HG03575 (cell line): ENCODE measurements at regions not wholly inside any gene's neighbourhood (a gene's known extent, or its start where the extent isn't known, plus 50 kb on each side); places are given as distances from the start of the nearest gene placed in this dataset.
"Not testable (repeated sequence)": the region's sequence is repeated elsewhere in the genome, so short reads cannot be mapped to it uniquely, and the experiment has no call there.

Experiments used
- ATAC-seq: cut with Tn5 transposase; IDR thresholded peaks from one replicate; pipeline ENCODE4 v1.9.1; 2021; ENCODE audit not compliant: unreplicated experiment, insufficient number of reproducible peaks, low FRiP score; ENCODE audit errors: extremely low read depth

- no peak for ATAC-seq
Measured at GRCh38 chr5:111929867-111930266, 172.9 kb upstream of the NREP start.

DNA sequence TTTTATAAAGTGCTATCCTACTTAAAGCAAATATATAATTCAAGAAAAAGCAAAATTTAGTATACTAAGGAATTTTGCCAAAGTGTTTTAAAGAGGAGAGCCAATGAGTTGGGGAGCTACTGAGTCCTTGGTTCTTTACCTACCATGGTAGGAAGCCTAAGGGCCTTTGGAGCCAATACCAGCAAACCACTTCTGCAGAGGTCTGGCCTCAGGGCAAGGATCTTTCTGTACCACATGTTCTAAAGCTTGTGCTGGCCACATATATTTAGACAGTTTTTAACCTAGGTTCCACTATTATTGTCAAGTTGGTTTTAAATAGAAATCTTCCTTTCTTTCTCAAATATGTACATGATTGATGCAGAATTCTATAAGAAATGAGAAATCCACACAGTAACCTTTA lies 172.3 kb upstream of the NREP start:
- ATAC-seq: no peak

GRCh38 chr5:111928511-111928910 lies 171.5 kb upstream of the NREP start:
- ATAC-seq: no peak

GRCh38 chr5:111927191-111927590 lies 170.2 kb upstream of the NREP start:
- no peak for ATAC-seq

- ATAC-seq: no peak
Measured at GRCh38 chr5:111926026-111926425, 169.0 kb upstream of the NREP start.

GRCh38 chr5:111922344-111922743 lies 165.3 kb upstream of the NREP start:
- ATAC-seq: no peak

DNA sequence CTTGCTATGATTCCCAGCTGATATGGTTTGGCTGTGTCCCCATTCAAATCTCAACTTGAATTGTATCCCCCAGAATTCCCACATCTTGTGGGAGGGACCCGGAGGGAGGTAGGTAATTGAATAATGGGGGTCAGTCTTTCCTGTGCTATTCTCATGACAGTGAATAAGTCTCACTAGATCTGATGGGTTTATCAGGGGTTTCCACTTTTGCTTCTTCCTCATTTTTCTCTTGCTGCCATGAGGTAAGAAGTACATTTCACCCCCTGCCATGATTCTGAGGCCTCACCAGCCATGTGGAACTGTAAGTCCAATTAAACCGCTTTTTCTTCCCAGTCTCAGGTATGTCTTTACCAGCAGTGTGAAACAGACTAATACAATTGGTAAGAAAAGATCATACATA lies 164.7 kb upstream of the NREP start:
- ATAC-seq: not testable (repeated sequence)

- no peak for ATAC-seq
Measured at GRCh38 chr5:111914966-111915636, 158.1 kb upstream of the NREP start.

GRCh38 chr5:111902436-111902835 lies 145.4 kb upstream of the NREP start:
- ATAC-seq: no peak

DNA sequence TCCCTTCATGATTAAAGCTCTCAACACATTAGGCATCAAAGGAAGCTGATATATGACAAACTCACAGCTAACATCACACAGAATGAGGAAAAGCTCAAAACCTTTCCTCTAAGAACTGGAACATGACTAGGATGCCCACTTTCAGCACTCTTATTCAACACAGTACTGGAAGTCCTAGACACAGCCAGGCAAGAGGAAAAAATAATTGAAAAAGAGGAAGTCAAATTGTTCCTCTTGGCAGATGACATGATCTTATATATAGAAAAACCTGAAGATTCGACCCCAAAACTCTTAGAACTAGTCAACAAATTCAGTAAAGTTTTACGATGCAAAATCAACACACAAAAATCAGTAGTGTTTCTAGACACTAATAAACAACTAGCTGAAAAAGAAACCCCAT lies 144.3 kb upstream of the NREP start:
- no peak for ATAC-seq

DNA sequence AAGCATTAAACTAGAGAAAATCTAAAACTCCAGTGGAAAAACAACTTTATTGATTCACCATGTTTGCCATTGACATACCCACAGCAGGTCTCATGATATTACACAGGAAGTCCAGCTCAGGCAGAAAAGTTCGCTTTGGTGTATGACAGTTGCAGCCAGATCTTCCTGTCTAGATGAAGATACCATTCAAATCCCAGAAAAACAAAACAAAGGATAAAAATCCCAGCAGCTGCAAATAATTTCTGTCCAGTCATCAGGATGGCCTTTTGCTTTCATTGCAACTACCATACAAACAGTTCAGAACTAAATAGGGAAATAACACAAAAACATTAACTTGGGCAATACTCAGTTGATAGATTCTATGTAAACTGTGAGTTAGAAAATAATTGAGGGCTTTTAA lies 136.0 kb upstream of the NREP start:
- ATAC-seq: no peak

- ATAC-seq: no peak
Measured at GRCh38 chr5:111887706-111888105, 130.7 kb upstream of the NREP start.

DNA sequence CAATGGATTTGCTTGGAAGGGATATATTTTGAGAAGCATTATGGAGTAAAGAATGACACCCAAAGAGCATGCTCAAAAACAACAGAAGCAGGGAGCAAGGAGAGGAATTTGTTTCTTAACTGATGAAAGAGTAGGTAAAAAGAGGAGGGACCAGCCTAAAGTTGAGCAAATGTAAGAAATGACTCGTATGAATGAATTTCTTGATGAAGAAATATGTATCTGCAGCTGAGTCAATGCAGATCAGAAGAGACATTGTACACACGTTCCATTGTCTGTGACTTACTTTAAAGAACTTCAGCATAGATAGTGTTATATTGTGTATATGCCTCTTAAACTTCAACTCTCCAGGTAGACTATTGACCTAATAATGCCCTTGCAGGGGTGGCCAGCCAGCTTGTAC lies 112.7 kb upstream of the NREP start:
- ATAC-seq: no peak

GRCh38 chr5:111865356-111865755 lies 108.4 kb upstream of the NREP start:
- no peak for ATAC-seq

DNA sequence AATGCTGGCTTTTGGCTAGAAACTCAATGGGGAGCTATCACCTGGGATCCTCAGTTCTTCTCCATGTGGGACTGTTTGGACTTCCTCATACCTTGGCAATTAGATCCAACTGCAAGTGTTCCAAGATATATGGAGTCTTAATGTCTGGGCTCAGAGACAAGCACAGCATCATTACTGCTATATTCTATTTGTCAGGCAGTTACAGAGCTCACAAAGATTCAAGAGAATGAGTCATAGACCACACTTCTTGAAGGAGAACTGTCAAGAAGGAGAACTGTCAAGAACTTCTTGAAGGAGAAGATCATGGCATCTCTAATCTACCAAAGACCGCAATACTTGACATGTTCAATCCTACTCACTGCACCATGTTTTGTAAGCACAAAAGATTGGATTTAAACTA lies 106.8 kb upstream of the NREP start:
- ATAC-seq: no peak

DNA sequence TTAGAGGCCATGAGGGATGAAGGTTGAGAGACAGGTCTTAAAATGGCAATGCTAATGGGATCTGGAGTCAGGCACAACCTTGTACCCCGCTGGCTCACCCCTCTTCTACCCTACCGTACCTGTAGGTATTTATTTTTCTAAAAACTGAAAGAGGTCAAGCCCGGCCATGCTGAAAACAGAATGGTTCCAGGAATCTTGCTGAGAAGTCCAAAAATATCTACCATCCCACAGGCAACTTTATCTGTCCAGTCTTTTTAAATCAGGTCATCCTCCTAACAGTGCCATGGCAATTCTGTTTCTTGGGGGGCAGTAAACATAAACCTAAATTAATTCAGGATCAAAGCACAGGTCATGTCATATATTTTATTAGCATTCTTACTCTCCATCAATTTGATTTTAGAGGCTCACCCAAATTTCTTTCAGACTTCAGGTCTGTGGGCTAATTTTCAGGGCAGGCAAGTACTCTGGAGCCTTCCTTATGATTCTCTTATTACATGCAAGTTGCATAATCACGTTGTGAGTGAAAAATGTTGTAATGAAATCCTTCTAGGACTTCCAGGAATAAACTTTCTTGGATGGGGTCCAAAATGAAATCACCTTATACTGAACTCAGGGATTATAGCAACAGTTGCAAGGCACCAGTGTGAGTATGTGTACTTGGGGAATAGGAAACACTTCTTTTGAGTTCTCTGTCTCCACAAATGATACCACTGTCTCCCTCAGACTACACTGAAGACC lies 102.7 kb upstream of the NREP start:
- no peak for ATAC-seq

DNA sequence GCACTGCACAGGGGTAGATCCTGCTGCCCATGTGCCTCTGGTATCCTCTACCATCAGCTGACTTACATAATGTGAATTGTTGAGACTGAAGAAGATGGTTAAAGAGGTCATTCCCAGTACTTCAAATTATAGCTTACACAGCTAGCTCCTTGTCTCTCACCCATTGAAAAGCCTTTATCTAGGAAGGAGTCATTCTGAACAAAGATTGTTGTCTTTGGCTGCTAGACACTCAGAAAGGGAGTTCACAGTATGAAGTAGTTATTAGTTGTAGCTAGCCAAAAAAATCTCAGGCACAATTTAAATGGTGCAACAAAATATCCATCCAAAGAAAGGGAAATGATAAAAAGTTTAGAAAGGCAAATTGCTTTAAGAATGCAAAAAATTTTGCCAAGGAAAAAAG lies 102.0 kb upstream of the NREP start:
- ATAC-seq: no peak

DNA sequence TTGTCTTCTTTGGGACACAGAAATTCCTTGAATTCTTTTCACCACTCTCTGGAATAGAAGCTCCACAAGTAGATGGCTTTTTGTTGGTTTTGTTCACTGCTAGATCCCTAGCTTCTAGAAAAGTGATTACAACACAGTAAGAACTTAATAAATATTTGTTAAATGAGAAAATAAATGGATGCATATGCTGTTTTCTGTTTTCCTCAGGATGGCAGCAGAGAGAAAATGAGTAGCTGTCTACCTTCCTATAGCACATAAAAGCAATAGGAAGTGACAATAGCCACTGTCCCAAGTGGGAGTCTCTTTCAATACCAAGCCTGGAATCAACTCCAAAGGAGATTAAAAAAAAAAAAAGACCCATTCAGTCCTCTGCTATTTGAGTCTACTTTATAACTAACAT lies 100.6 kb upstream of the NREP start:
- ATAC-seq: no peak

DNA sequence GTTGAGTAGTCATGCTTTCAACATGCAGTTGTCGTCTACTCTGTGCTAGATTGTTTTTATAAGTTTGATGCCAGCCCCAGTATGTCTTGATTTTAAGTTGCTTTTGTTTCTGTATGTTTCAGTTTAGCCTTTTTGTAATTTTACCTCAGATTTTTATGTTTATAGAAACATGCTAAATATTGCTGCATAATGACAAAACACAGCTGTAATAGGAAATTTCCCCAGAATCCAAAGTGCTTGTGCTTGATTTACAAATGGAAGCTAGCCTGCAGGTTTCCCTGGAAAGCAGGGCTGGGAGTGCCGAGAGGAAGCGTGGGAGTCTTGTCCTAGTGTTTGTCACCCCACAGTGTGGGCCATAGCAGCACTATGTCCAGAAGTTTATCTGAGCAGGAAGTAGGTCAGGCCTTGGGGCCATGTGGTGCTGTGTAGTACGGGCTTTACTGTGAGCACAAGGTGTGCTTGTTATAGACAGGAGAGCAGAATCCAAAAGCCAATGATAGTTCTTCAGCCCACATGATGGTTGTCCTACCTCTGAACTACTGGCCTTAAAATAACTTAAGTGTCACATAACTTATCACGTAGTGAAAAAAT lies 100.0 kb upstream of the NREP start:
- no peak for ATAC-seq

DNA sequence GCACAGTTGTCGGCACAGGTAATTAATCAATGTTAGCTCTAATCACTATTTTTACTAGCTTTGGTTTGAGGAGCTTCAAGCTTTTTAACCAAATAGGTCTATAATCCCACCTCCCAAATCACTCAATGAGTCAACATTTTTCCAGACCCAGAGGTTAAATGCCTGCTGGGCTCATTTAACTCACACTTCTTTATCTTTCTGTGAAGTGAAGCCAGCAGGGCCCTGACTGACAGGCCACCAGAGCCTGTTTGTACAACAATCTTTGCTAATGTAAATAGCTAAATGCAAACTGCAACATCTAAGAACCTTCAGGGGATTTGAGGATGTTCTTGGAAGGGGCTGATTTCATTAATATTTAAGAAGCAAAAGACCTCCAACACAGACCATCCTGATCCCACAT lies 98.4 kb upstream of the NREP start:
- ATAC-seq: no peak
